HG03139 (cell line): ENCODE measurements at regions not wholly inside any gene's neighbourhood (a gene's known extent, or its start where the extent isn't known, plus 50 kb on each side); places are given as distances from the start of the nearest gene placed in this dataset.

ENCODE experiments used
- ATAC-seq: cut with Tn5 transposase; IDR thresholded peaks from one replicate; pipeline ENCODE4 v1.9.1; 2021; ENCODE audit not compliant: unreplicated experiment

GRCh38 chr14:46306267-46306666 lies 345.3 kb downstream of the RPL10L start:
- ATAC-seq = no peak

GRCh38 chr14:46300765-46301164 lies 350.8 kb downstream of the RPL10L start:
- no peak for ATAC-seq

GRCh38 chr14:46290706-46291105 lies 360.9 kb downstream of the RPL10L start:
- no peak for ATAC-seq

- ATAC-seq = no peak
These were observed 371.8 kb downstream of the RPL10L start for GRCh38 chr14:46279776-46280175.

GRCh38 chr14:46279327-46279726 lies 372.3 kb downstream of the RPL10L start:
- ATAC-seq = no peak

- ATAC-seq = no peak
These were observed 392.0 kb downstream of the RPL10L start for GRCh38 chr14:46259536-46259935.

- no peak for ATAC-seq
These were observed 395.2 kb downstream of the RPL10L start for GRCh38 chr14:46256381-46256780.

GRCh38 chr14:46250113-46250703 lies 401.4 kb downstream of the RPL10L start:
- ATAC-seq = no peak

GRCh38 chr14:46248001-46248630 lies 403.5 kb downstream of the RPL10L start:
- no peak for ATAC-seq

GRCh38 chr14:46245276-46245675 lies 406.3 kb downstream of the RPL10L start:
- no peak for ATAC-seq

- ATAC-seq = no peak
These were observed 417.8 kb downstream of the RPL10L start for GRCh38 chr14:46233786-46234185.

- no peak for ATAC-seq
These were observed 421.0 kb downstream of the RPL10L start for GRCh38 chr14:46230540-46230939.

GRCh38 chr14:46215801-46216200 lies 435.8 kb downstream of the RPL10L start:
- ATAC-seq = no peak

- ATAC-seq = no peak
These were observed 452.9 kb downstream of the RPL10L start for GRCh38 chr14:46198676-46199075.

GRCh38 chr14:46197856-46198255 lies 453.7 kb downstream of the RPL10L start:
- ATAC-seq = no peak
